B cell (primary cell): ENCODE measurements at regions not wholly inside any gene's neighbourhood (a gene's known extent, or its start where the extent isn't known, plus 50 kb on each side); places are given as distances from the start of the nearest gene placed in this dataset.

Experiments used
- ATAC-seq: fragments of 200-7000 bp; cut with Tn5 transposase; one replicate; pipeline ENCODE4 v1.10.0; 2021; ENCODE audit warnings: low read depth, mild to moderate bottlenecking, moderate number of reproducible peaks, moderate library complexity
- CTCF ChIA-PET: fragments of 350-600 bp; sonication (Branson Sonifier 250); formaldehyde crosslinking; loops from one replicate; lab custom pipeline; 2021; ENCODE audit warnings: antibody characterized with exemption, inconsistent platforms; lab: Charles Lee
- POLR2A ChIA-PET: fragments of 350-600 bp; sonication (Branson Sonifier 250); formaldehyde crosslinking; loops from one replicate; lab custom pipeline; 2021; ENCODE audit warnings: antibody characterized with exemption; lab: Charles Lee
- DNase-seq: peaks from one replicate; pipeline ENCODE4 v3.0.0; 2013
- H2AFZ ChIP-seq: 2 replicates; pipeline ENCODE4 v1.6.1; 2012; ENCODE audit warnings: mild to moderate bottlenecking, low read depth, low read length; ENCODE audit not compliant: insufficient read depth, poor library complexity, severe bottlenecking
- H3K27ac ChIP-seq, 2 donors: 1 replicate in 1 of 2; 2 replicates in 1 of 2; pipeline ENCODE4 v1.5.1; 2012 to 2013; ENCODE audit warnings: low read length in 2 of 2, mild to moderate bottlenecking in 2 of 2, moderate library complexity in 1 of 2
- H3K27me3 ChIP-seq, 4 experiments: fragments of 200-600 bp in 1 of 4; sonication (generic) in 1 of 4; replicated peaks in 1 of 4; 1 replicate in 2 of 4; 2 replicates in 2 of 4; pipeline versions ENCODE4 v1.6.1 to v1.7.0; 2013 to 2016; ENCODE audit warnings: low read length in 3 of 4, mild to moderate bottlenecking in 2 of 4, mixed read lengths in 1 of 4, moderate library complexity in 1 of 4; ENCODE audit not compliant: insufficient read depth in 4 of 4, control insufficient read depth in 3 of 4; ENCODE audit errors: control extremely low read depth in 1 of 4
- H3K36me3 ChIP-seq, 2 experiments: replicated peaks in 1 of 2; 1 replicate in 1 of 2; 2 replicates in 1 of 2; pipeline versions ENCODE4 v1.6.1 to v1.7.1; 2013; ENCODE audit warnings: low read length in 1 of 2; ENCODE audit not compliant: insufficient read depth in 2 of 2, control insufficient read depth in 1 of 2; ENCODE audit errors: control extremely low read depth in 1 of 2, extremely low read depth in 1 of 2
- H3K4me1 ChIP-seq, 2 donors: fragments of 200-600 bp in 1 of 2; sonication (generic) in 1 of 2; 1 replicate in 1 of 2; 2 replicates in 1 of 2; pipeline versions ENCODE4 v1.5.1 to v1.6.1; 2013 to 2017; ENCODE audit warnings: low read length in 2 of 2; ENCODE audit not compliant: control insufficient read depth in 2 of 2, insufficient read depth in 2 of 2
- H3K4me2 ChIP-seq: replicated peaks from 2 replicates; pipeline ENCODE3; 2012; ENCODE audit warnings: mild to moderate bottlenecking, low read depth, low read length; ENCODE audit not compliant: poor library complexity, severe bottlenecking
- H3K4me3 ChIP-seq, 5 experiments: fragments of 200-600 bp in 1 of 5; sonication (generic) in 1 of 5; 1 replicate in 3 of 5; 2 replicates in 2 of 5; pipeline versions ENCODE4 v1.5.1 to v1.7.0; 2011 to 2016; ENCODE audit warnings: low read length in 4 of 5, mild to moderate bottlenecking in 4 of 5, low read depth in 2 of 5, control low read depth in 1 of 5, moderate library complexity in 1 of 5; ENCODE audit not compliant: insufficient read depth in 1 of 5; ENCODE audit errors: control extremely low read depth in 1 of 5, extremely low read depth in 1 of 5
- H3K79me2 ChIP-seq: fragments of 200-600 bp; sonication (generic); one replicate; pipeline ENCODE4 v1.6.0; 2016; ENCODE audit warnings: low read length; ENCODE audit not compliant: control insufficient read depth, insufficient read depth
- H3K9ac ChIP-seq: fragments of 200-600 bp; sonication (generic); 2 replicates; pipeline ENCODE4 v1.6.1; 2017; ENCODE audit warnings: mild to moderate bottlenecking, low read length, moderate library complexity
- H3K9me3 ChIP-seq, 3 donors: one replicate each; pipeline versions ENCODE4 v1.6.1 to v1.7.1; 2013; ENCODE audit warnings: low read length in 2 of 3; ENCODE audit not compliant: control insufficient read depth in 2 of 3, insufficient read depth in 1 of 3; ENCODE audit errors: control extremely low read depth in 1 of 3
- H4K20me1 ChIP-seq: 2 replicates; pipeline ENCODE4 v1.6.0; 2012; ENCODE audit warnings: mild to moderate bottlenecking, low read length; ENCODE audit not compliant: insufficient read depth, control insufficient read depth, poor library complexity, severe bottlenecking
- H3K27ac Mint-ChIP-seq: one replicate; pipeline ENCODE4 v1.8.0; 2021; ENCODE audit warnings: mixed read lengths
- H3K27me3 Mint-ChIP-seq: one replicate; pipeline ENCODE4 v1.8.0; 2021; ENCODE audit warnings: mixed read lengths
- H3K4me1 Mint-ChIP-seq: one replicate; pipeline ENCODE4 v1.8.0; 2021; ENCODE audit warnings: mixed read lengths
- H3K4me3 Mint-ChIP-seq: one replicate; pipeline ENCODE4 v1.8.0; 2021; ENCODE audit warnings: mixed read lengths
- H3K9me3 Mint-ChIP-seq: one replicate; pipeline ENCODE4 v1.8.0; 2022; ENCODE audit warnings: mixed read lengths; ENCODE audit not compliant: insufficient read depth
- CTCF ChIP-seq: fragments of 200-600 bp; IDR thresholded peaks from one replicate; pipeline ENCODE4 v1.8.0; 2022; ENCODE audit warnings: antibody characterized with exemption, mild to moderate bottlenecking
- EZH2 ChIP-seq: IDR thresholded peaks from 2 replicates; pipeline ENCODE4 v1.6.1; 2012; ENCODE audit warnings: borderline replicate concordance, low read depth, mild to moderate bottlenecking, moderate library complexity, low read length; ENCODE audit not compliant: insufficient read depth, poor library complexity, severe bottlenecking
- WGBS: methylation state at CpG from one replicate; pipeline ENCODE4 v1.1.5; 2013; ENCODE audit warnings: missing lambda C conversion rate; ENCODE audit not compliant: insufficient coverage; 5-methylcytosine and 5-hydroxymethylcytosine counted together
- intact Hi-C: fragments of 100-400 bp; cut with micrococcal nuclease; formaldehyde crosslinking; loops from one replicate; pipeline ENCODE4 v1.10.0; 2022

GRCh38 chr2:51825823-51826222 lies 793.9 kb upstream of the NRXN1 start:
- Histone ChIP-seq H3K9ac (no peak overlapping the region), H3K27me3 (no peaks in the 10 kb centered on the region), H3K9me3 (no peaks in the 10 kb centered on the region), H2AFZ (no peak overlapping the region), H3K4me1 (no peaks in the 10 kb centered on the region), H4K20me1 (no peaks in the 10 kb centered on the region), H3K4me3 (no peak overlapping the region), H3K79me2 (no peaks in the 10 kb centered on the region), H3K36me3 (no peaks in the 10 kb centered on the region), H3K4me2 (no peak overlapping the region), H3K27ac (no peak overlapping the region)
- Mint-ChIP-seq H3K4me3 (no peak overlapping the region), H3K4me1 (no peaks in the 10 kb centered on the region), H3K27ac (no peak overlapping the region), H3K9me3 (no peaks in the 10 kb centered on the region), H3K27me3 (no peaks in the 10 kb centered on the region)
- no CpG with 5 or more reads among the region's 1 CpG for WGBS
- TF ChIP-seq CTCF = no peak
- TF ChIP-seq EZH2 = no peak
- ChIA-PET CTCF (no interaction called here), POLR2A (no interaction called here)
- ATAC-seq (no peak), DNase-seq (no peak)
- intact Hi-C loops = no loop called here

GRCh38 chr2:51813247-51813646 lies 781.3 kb upstream of the NRXN1 start:
- H3K9me3 Mint-ChIP-seq = no peaks in the 10 kb centered on the region
- no peaks in the 10 kb centered on the region for H3K9me3 ChIP-seq
- H3K4me3 ChIP-seq = no peak overlapping the region
- H4K20me1 ChIP-seq = no peaks in the 10 kb centered on the region
- no peaks in the 10 kb centered on the region for H3K79me2 ChIP-seq
- H3K36me3 ChIP-seq = no peaks in the 10 kb centered on the region
- no peaks in the 10 kb centered on the region for H3K27me3 Mint-ChIP-seq
- ATAC-seq = no peak
- no peak for DNase-seq
- H3K27me3 ChIP-seq = no peaks in the 10 kb centered on the region
- ChIA-PET POLR2A (no interaction called here), CTCF (no interaction called here)
- no peak overlapping the region for H2AFZ ChIP-seq
- H3K4me3 Mint-ChIP-seq = no peak overlapping the region
- no peak overlapping the region for H3K4me2 ChIP-seq
- no peaks in the 10 kb centered on the region for H3K4me1 Mint-ChIP-seq
- H3K4me1 ChIP-seq = no peaks in the 10 kb centered on the region
- H3K27ac ChIP-seq = no peak overlapping the region
- no peak overlapping the region for H3K27ac Mint-ChIP-seq
- no peak overlapping the region for H3K9ac ChIP-seq
- TF ChIP-seq EZH2 (no peak), CTCF (no peak)
- intact Hi-C loops = no loop called here
